Endothelial cell of umbilical vein (primary cell): ENCODE measurements at regions not wholly inside any gene's neighbourhood (a gene's known extent, or its start where the extent isn't known, plus 50 kb on each side); places are given as distances from the start of the nearest gene placed in this dataset.

Experiments
- BruUV-seq: library from RNA; stranded (reverse); fragments of 400-500 nt; replicated peaks from 2 replicates; lab custom pipeline; 2021; lab: Mats Ljungman, UMichigan
- CTCF ChIA-PET: fragments of 300-600, 350-600 bp; sonication (Branson Sonifier 250); formaldehyde crosslinking; loops from one replicate; lab custom pipeline; 2021; ENCODE audit warnings: antibody characterized with exemption, inconsistent platforms; lab: Charles Lee
- POLR2A ChIA-PET: fragments of 300-600, 350-600 bp; sonication (Branson Sonifier 250); formaldehyde crosslinking; loops from one replicate; lab custom pipeline; 2021; ENCODE audit warnings: antibody characterized with exemption, inconsistent platforms; lab: Charles Lee
- DNase-seq: peaks from one replicate; pipeline ENCODE4 v3.0.0-alpha.2; 2011; ENCODE audit warnings: low read depth, low spot score
- FAIRE-seq: peaks from 2 replicates; lab custom pipeline; 2011; peaks lifted over from hg19 to GRCh38; lab: Jason Lieb, UNC
- H2AFZ ChIP-seq: 2 replicates; pipeline ENCODE4 v1.6.0; 2012; ENCODE audit warnings: low read depth, low read length, control low read depth, inconsistent platforms
- H3K27ac ChIP-seq: 2 replicates; pipeline ENCODE4 v1.5.1; 2011; ENCODE audit warnings: low read depth, mild to moderate bottlenecking, control low read depth, low read length, moderate library complexity; ENCODE audit not compliant: insufficient read depth
- H3K27me3 ChIP-seq, 2 experiments: 2 replicates each; pipeline versions ENCODE4 v1.6.0 to v1.6.1; 2011; ENCODE audit warnings: low read length in 2 of 2, mixed read lengths in 1 of 2; ENCODE audit not compliant: control insufficient read depth in 2 of 2, insufficient read depth in 2 of 2
- H3K36me3 ChIP-seq, 2 experiments: 2 replicates in 1 of 2; 3 replicates in 1 of 2; pipeline ENCODE4 v1.5.1; 2011; ENCODE audit warnings: low read length in 2 of 2, mild to moderate bottlenecking in 1 of 2, moderate library complexity in 1 of 2; ENCODE audit not compliant: control insufficient read depth in 2 of 2, insufficient read depth in 2 of 2; ENCODE audit errors: extremely low read depth in 1 of 2
- H3K4me1 ChIP-seq: 3 replicates; pipeline ENCODE4 v1.5.1; 2011; ENCODE audit warnings: mild to moderate bottlenecking, low read length; ENCODE audit not compliant: control insufficient read depth, insufficient read depth; ENCODE audit errors: extremely low read depth
- H3K4me2 ChIP-seq: 2 replicates; pipeline ENCODE4 v1.6.1; 2011; ENCODE audit warnings: low read length, control low read depth, mixed read lengths; ENCODE audit not compliant: insufficient read depth
- H3K4me3 ChIP-seq, 3 experiments: fragments of 200-600 bp in 1 of 3; sonication (generic), shearing (Covaris generic) in 1 of 3; replicated peaks in 1 of 3; 2 replicates each; pipeline ENCODE4 v1.5.1; 2011 to 2016; ENCODE audit warnings: control low read depth in 3 of 3, low read length in 3 of 3, mild to moderate bottlenecking in 2 of 3, inconsistent platforms in 1 of 3, low read depth in 1 of 3, moderate library complexity in 1 of 3; ENCODE audit not compliant: insufficient read depth in 1 of 3
- H3K79me2 ChIP-seq: 2 replicates; pipeline ENCODE4 v1.6.0; 2012; ENCODE audit warnings: low read length, inconsistent platforms; ENCODE audit not compliant: control insufficient read depth, insufficient read depth
- H3K9ac ChIP-seq: replicated peaks from 2 replicates; pipeline ENCODE3; 2011; ENCODE audit warnings: low read length, control low read depth; ENCODE audit not compliant: insufficient read depth; ENCODE audit errors: extremely low read depth
- H3K9me1 ChIP-seq: replicated peaks from 3 replicates; pipeline ENCODE4 v1.6.0; 2011; ENCODE audit warnings: mild to moderate bottlenecking, low read length; ENCODE audit not compliant: control insufficient read depth, insufficient read depth; ENCODE audit errors: extremely low read depth
- H3K9me3 ChIP-seq: replicated peaks from 2 replicates; pipeline ENCODE4 v1.5.1; 2012; ENCODE audit warnings: low read length, inconsistent platforms; ENCODE audit not compliant: control insufficient read depth, insufficient read depth
- H4K20me1 ChIP-seq: replicated peaks from 2 replicates; pipeline ENCODE3; 2011; ENCODE audit warnings: mild to moderate bottlenecking, low read length; ENCODE audit not compliant: control insufficient read depth, insufficient read depth; ENCODE audit errors: extremely low read depth
- EZH2 ChIP-seq: IDR thresholded peaks from 2 replicates; pipeline ENCODE4 v1.6.1; 2012; ENCODE audit warnings: borderline replicate concordance, low read depth, mild to moderate bottlenecking, moderate library complexity, low read length, inconsistent platforms; ENCODE audit not compliant: severe bottlenecking
- FOS ChIP-seq: IDR thresholded peaks from 2 replicates; pipeline ENCODE4 v1.6.1; 2011; ENCODE audit warnings: mild to moderate bottlenecking, low read length, moderate library complexity, borderline replicate concordance; ENCODE audit not compliant: insufficient read depth
- JUN ChIP-seq: IDR thresholded peaks from 2 replicates; pipeline ENCODE4 v1.6.1; 2011; ENCODE audit warnings: borderline replicate concordance, low read depth; ENCODE audit not compliant: insufficient read length, insufficient read depth
- POLR2AphosphoS5 ChIP-seq: IDR thresholded peaks from 2 replicates; pipeline ENCODE4 v1.6.1; 2012; ENCODE audit warnings: low read depth, mild to moderate bottlenecking, control low read depth, low read length, moderate library complexity; ENCODE audit not compliant: insufficient read depth
- dilution Hi-C: fragments of 300-500 bp; cut with MboI; formaldehyde crosslinking; loops from one replicate; pipeline ENCODE4 v1.15.0; 2019; ENCODE audit warnings: low sequenced_read_pairs; ENCODE audit not compliant: extremely low pct_ligation_motif_present
- intact Hi-C: fragments of 100-400 bp; cut with micrococcal nuclease; formaldehyde crosslinking; loops from one replicate; pipeline ENCODE4 v1.10.0; 2022
- TF ChIP-seq, protein P1 (sequence below), 2 donors: IDR thresholded peaks; 1 replicate in 1 of 2; 2 replicates in 1 of 2; pipeline ENCODE4 v1.5.1; 2011; ENCODE audit warnings: low read length in 2 of 2, mild to moderate bottlenecking in 2 of 2, moderate library complexity in 2 of 2, control low read depth in 1 of 2, inconsistent platforms in 1 of 2, low read depth in 1 of 2; ENCODE audit not compliant: insufficient read depth in 1 of 2; ENCODE audit errors: extremely low read depth in 1 of 2
- TF ChIP-seq, protein P2 (sequence below): IDR thresholded peaks from 2 replicates; pipeline ENCODE4 v1.6.1; 2011; ENCODE audit not compliant: insufficient read depth, insufficient read length

DNA sequence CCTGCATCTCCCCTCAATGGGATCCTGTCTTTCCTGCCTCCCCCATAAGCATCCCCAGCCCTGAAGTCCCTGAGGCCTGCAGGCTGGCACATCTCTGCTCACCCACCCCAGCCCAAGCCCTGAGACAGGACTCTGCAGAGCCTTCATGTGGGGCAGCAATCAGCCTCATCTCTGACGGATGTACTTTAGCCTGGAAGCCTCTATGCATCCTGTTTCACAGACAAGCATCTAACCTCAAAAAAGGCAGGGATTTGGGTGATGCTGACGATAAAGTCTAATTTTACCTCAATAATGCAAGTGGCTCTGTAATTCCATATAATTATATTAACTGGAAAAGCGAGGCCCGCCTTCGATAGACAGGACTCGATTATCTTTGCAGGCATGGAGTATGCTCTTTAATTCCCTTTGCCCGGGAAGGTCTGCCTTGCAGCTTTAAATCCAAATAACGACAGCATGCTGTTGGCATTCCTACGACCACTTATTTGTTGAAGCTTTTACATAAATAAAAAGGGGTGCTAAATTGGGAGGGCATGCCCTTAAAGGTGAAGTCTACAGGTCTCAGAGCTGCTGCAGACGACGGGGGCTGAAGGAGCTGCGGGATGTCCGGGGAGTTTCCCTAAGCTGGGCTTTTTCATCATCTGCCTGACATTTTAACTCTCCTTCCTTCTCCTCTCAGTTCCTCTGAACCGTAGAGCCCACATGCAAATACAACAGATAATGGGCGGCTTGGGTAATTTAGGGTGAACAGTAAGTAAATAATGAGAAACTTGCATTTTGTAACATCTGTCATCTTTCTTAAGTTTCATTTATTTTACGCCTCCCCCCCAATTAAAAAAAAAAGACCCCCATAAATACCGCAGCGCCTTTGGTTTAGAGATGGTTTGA is 211.5 kb downstream of the URI1 start:
- Histone ChIP-seq H3K27ac (no peak overlapping the region), H4K20me1 (no peaks in the 10 kb centered on the region), H3K9ac (no peak overlapping the region), H3K4me1 (no peaks in the 10 kb centered on the region), H3K4me2 (no peak overlapping the region), H3K36me3 (no peaks in the 10 kb centered on the region), H3K79me2 (no peaks in the 10 kb centered on the region), H3K27me3 (no peaks in the 10 kb centered on the region), H3K9me3 (peaks cover 4% of the 10 kb centered on the region), H2AFZ (no peak overlapping the region), H3K9me1 (no peaks in the 10 kb centered on the region), H3K4me3 (no peak overlapping the region)
- no peak for DNase-seq
- dilution Hi-C loops (no loop called here), intact Hi-C loops (no loop called here)
- BruUV-seq: no TSS peak
- no peak for FAIRE-seq
- ChIA-PET POLR2A (no interaction called here), CTCF (no interaction called here)
- TF ChIP-seq, protein P1, sequence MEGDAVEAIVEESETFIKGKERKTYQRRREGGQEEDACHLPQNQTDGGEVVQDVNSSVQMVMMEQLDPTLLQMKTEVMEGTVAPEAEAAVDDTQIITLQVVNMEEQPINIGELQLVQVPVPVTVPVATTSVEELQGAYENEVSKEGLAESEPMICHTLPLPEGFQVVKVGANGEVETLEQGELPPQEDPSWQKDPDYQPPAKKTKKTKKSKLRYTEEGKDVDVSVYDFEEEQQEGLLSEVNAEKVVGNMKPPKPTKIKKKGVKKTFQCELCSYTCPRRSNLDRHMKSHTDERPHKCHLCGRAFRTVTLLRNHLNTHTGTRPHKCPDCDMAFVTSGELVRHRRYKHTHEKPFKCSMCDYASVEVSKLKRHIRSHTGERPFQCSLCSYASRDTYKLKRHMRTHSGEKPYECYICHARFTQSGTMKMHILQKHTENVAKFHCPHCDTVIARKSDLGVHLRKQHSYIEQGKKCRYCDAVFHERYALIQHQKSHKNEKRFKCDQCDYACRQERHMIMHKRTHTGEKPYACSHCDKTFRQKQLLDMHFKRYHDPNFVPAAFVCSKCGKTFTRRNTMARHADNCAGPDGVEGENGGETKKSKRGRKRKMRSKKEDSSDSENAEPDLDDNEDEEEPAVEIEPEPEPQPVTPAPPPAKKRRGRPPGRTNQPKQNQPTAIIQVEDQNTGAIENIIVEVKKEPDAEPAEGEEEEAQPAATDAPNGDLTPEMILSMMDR (IDR thresholded peaks at IDR 0.05; ENCODE audit: extremely low read depth in 1 of 2, insufficient read depth in 1 of 2, low read depth in 1 of 2, low read length in 2 of 2): no peak
- TF ChIP-seq FOS: no peak
- TF ChIP-seq, protein P2, sequence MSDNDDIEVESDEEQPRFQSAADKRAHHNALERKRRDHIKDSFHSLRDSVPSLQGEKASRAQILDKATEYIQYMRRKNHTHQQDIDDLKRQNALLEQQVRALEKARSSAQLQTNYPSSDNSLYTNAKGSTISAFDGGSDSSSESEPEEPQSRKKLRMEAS: no peak
- TF ChIP-seq EZH2: no peak
- TF ChIP-seq POLR2AphosphoS5: no peak
- no peak for TF ChIP-seq JUN
